ENCODE measurements at regions not wholly inside any gene's neighbourhood (a gene's known extent, or its start where the extent isn't known, plus 50 kb on each side); places are given as distances from the start of the nearest gene placed in this dataset.

GRCh38 chr2:51791496-51791895 lies 759.6 kb upstream of the NRXN1 start:
- H3K4me3 ChIP-seq (ENCODE audit: low read depth, low read length, poor library complexity, severe bottlenecking): no peak overlapping the region
- H3K27me3 ChIP-seq (replicated peaks; ENCODE audit: insufficient read depth, low read depth, low read length, poor library complexity): peaks cover 3% of the 10 kb centered on the region
- TF ChIP-seq CTCF (conservative IDR thresholded peaks at IDR 0.05; ENCODE audit: low read depth, low read length): no peak
- TF ChIP-seq EZH2 (IDR thresholded peaks at IDR 0.05; ENCODE audit: borderline replicate concordance, low read depth, low read length, poor library complexity, severe bottlenecking): no peak
- intact Hi-C loops (cut with micrococcal nuclease; ENCODE audit: unreplicated experiment): loop anchor here (10.0 kb wide), 2 partner anchors 1047 to 1257 kb away; no protein-coding TSS in a partner anchor
- no peaks in the 10 kb centered on the region for H3K4me1 ChIP-seq (ENCODE audit: insufficient read depth, low read length, poor library complexity, severe bottlenecking)
- H3K36me3 ChIP-seq (ENCODE audit: insufficient read depth, low read length, poor library complexity, severe bottlenecking): no peaks in the 10 kb centered on the region
- ChIA-PET POLR2A (ENCODE audit: low non-redundant PET) (no interaction called here), CTCF (no interaction called here)
- no peak for DNase-seq (ENCODE audit: low spot score)
- no peak overlapping the region for H3K27ac ChIP-seq (ENCODE audit: low read depth, low read length, poor library complexity, severe bottlenecking)
- no peaks in the 10 kb centered on the region for H3K9me3 ChIP-seq (ENCODE audit: low read depth, low read length, poor library complexity, severe bottlenecking)
- no TSS peak for BruUV-seq (replicated peaks)

- ChIA-PET CTCF (no interaction called here), POLR2A (ENCODE audit: low non-redundant PET) (no interaction called here)
- TF ChIP-seq CTCF (conservative IDR thresholded peaks at IDR 0.05; ENCODE audit: low read depth, low read length): no peak
- no peak for TF ChIP-seq EZH2 (IDR thresholded peaks at IDR 0.05; ENCODE audit: borderline replicate concordance, low read depth, low read length, poor library complexity, severe bottlenecking)
- H3K4me3 ChIP-seq (ENCODE audit: low read depth, low read length, poor library complexity, severe bottlenecking): no peak overlapping the region
- no peaks in the 10 kb centered on the region for H3K36me3 ChIP-seq (ENCODE audit: insufficient read depth, low read length, poor library complexity, severe bottlenecking)
- DNase-seq (ENCODE audit: low spot score): no peak
- H3K27ac ChIP-seq (ENCODE audit: low read depth, low read length, poor library complexity, severe bottlenecking): no peak overlapping the region
- no peaks in the 10 kb centered on the region for H3K9me3 ChIP-seq (ENCODE audit: low read depth, low read length, poor library complexity, severe bottlenecking)
- H3K4me1 ChIP-seq (ENCODE audit: insufficient read depth, low read length, poor library complexity, severe bottlenecking): no peaks in the 10 kb centered on the region
- intact Hi-C loops (cut with micrococcal nuclease; ENCODE audit: unreplicated experiment): loop anchor here (10.0 kb wide), 2 partner anchors 1046 to 1256 kb away; no protein-coding TSS in a partner anchor
- H3K27me3 ChIP-seq (replicated peaks; ENCODE audit: insufficient read depth, low read depth, low read length, poor library complexity): peaks cover 3% of the 10 kb centered on the region
- BruUV-seq (replicated peaks): no TSS peak
Measured at GRCh38 chr2:51790854-51791253, 758.9 kb upstream of the NRXN1 start.

- ChIA-PET POLR2A (ENCODE audit: low non-redundant PET) (no interaction called here), CTCF (no interaction called here)
- TF ChIP-seq EZH2 (IDR thresholded peaks at IDR 0.05; ENCODE audit: borderline replicate concordance, low read depth, low read length, poor library complexity, severe bottlenecking): no peak
- no peak for TF ChIP-seq CTCF (conservative IDR thresholded peaks at IDR 0.05; ENCODE audit: low read depth, low read length)
- no peaks in the 10 kb centered on the region for H3K4me1 ChIP-seq (ENCODE audit: insufficient read depth, low read length, poor library complexity, severe bottlenecking)
- DNase-seq (ENCODE audit: low spot score): no peak
- H3K4me3 ChIP-seq (ENCODE audit: low read depth, low read length, poor library complexity, severe bottlenecking): no peak overlapping the region
- H3K9me3 ChIP-seq (ENCODE audit: low read depth, low read length, poor library complexity, severe bottlenecking): no peaks in the 10 kb centered on the region
- no TSS peak for BruUV-seq (replicated peaks)
- intact Hi-C loops (cut with micrococcal nuclease; ENCODE audit: unreplicated experiment): loop anchor here (10.0 kb wide), 2 partner anchors 1045 to 1255 kb away; no protein-coding TSS in a partner anchor
- H3K36me3 ChIP-seq (ENCODE audit: insufficient read depth, low read length, poor library complexity, severe bottlenecking): no peaks in the 10 kb centered on the region
- peaks cover 3% of the 10 kb centered on the region for H3K27me3 ChIP-seq (replicated peaks; ENCODE audit: insufficient read depth, low read depth, low read length, poor library complexity)
- no peak overlapping the region for H3K27ac ChIP-seq (ENCODE audit: low read depth, low read length, poor library complexity, severe bottlenecking)
Measured at GRCh38 chr2:51789918-51790317, 758.0 kb upstream of the NRXN1 start.
